ENCODE measurements at regions not wholly inside any gene's neighbourhood (a gene's known extent, or its start where the extent isn't known, plus 50 kb on each side); places are given as distances from the start of the nearest gene placed in this dataset.

DNA sequence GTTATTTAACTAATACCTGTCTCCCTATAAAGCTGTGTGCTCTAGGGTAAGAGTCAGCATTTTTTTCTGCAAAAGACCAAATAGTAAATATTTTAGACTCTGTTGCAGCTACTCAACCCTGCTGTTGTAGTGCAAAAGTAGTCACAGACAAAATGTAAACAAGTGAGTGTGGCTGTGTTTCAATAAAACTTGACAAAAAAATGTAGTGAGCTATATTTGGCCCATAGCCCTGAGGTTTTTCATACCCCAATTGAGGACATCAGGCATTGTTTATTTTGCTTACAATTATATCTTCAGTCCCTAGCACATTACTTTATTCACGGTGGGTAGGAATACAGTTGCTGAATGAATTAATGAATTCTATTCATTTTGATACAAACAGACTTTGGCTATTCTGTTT lies 58.7 kb upstream of the TBC1D5 start:
- no peak for DNase-seq
- no peak overlapping the region for H3K4me3 Mint-ChIP-seq
- CTCF ChIA-PET: interaction anchor here (1.1 kb wide), 1 partner anchor 40 kb away, joined by 3 read pairs; no protein-coding TSS in a partner anchor
- no peaks in the 10 kb centered on the region for H3K36me3 Mint-ChIP-seq (ENCODE audit: low read depth)
- H3K27me3 Mint-ChIP-seq: peaks cover 2% of the 10 kb centered on the region
- H3K9me3 Mint-ChIP-seq: no peaks in the 10 kb centered on the region
- POLR2A ChIA-PET: no interaction called here
- H3K27ac Mint-ChIP-seq: no peak overlapping the region
- H3K4me1 Mint-ChIP-seq: peaks cover 3% of the 10 kb centered on the region

DNA sequence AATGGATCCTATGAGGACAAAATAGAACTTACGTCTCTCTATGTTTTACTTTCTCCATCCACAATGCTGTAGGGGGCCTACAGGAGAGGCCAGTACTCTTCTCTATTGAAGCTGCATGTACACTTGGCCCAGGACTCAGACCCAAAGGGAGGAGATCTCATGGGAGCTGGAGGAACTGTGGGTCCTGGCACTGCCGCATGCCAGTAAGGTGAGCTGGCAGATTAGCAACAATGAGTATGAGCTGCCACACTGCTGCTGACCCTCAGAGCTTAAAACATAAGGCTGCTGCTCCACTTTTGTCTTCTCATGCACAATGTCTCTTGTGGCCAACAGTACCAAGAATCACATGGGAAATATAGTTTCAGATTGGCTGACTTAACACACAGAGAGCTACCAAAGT lies 57.8 kb upstream of the TBC1D5 start:
- Mint-ChIP-seq H3K36me3 (ENCODE audit: low read depth) (no peaks in the 10 kb centered on the region), H3K4me3 (no peak overlapping the region)
- POLR2A ChIA-PET: no interaction called here

DNA sequence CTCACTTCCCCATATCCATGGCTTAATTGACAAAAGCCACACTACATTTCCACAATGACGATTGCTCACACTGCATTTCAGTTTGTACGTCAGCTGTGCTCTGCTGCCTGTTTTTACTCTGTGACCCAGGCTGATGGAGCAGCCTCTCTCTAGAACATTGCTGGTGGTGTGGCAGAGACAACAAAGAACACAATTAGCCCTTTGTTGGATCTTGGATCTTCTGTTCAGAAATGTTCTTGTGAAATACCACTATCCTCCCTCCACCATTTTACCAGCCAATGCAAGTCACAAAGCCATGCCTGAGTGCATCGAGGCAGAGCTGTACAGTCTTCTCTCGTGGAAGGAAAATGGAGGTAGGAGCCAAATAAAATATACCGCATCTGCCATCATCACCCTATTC lies 56.9 kb upstream of the TBC1D5 start:
- DNase-seq: no peak
- Mint-ChIP-seq H3K4me3 (no peak overlapping the region), H3K4me1 (no peaks in the 10 kb centered on the region), H3K27me3 (peaks cover 2% of the 10 kb centered on the region), H3K27ac (no peak overlapping the region), H3K36me3 (ENCODE audit: low read depth) (no peaks in the 10 kb centered on the region), H3K9me3 (no peaks in the 10 kb centered on the region)
- CTCF ChIA-PET: no interaction called here
- POLR2A ChIA-PET: no interaction called here

More for the DNA sequence above, 57.8 kb upstream of the TBC1D5 start:
- DNase-seq: no peak
- Mint-ChIP-seq H3K9me3 (no peaks in the 10 kb centered on the region), H3K4me1 (no peaks in the 10 kb centered on the region), H3K27me3 (peaks cover 2% of the 10 kb centered on the region), H3K27ac (no peak overlapping the region)
- CTCF ChIA-PET: interaction anchor here (1.1 kb wide), 1 partner anchor 41 kb away, joined by 3 read pairs; no protein-coding TSS in a partner anchor

DNA sequence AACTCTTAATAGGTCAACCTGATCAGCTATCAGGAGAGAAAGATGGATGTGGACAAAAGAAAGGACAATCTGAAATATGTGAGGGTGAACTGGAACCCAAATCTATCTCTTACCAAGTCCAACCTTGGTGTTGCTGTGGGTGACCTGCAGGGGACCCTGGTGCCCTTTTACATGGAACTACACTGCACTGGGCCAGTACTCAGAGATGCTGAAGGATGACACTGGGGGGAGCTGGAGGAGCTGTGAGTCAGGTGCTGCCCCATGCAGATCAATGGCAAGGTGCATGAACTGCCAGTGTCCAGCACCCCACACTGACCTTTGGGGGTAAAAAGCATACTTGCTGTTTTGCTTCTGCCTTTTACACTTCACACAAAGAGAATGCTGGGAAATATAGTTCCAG lies 55.6 kb upstream of the TBC1D5 start:
- Mint-ChIP-seq H3K27ac (no peak overlapping the region), H3K9me3 (no peaks in the 10 kb centered on the region), H3K27me3 (peaks cover 2% of the 10 kb centered on the region), H3K4me3 (no peak overlapping the region), H3K4me1 (no peaks in the 10 kb centered on the region), H3K36me3 (ENCODE audit: low read depth) (peaks cover 3% of the 10 kb centered on the region)
- POLR2A ChIA-PET: no interaction called here
- CTCF ChIA-PET: no interaction called here
- no peak for DNase-seq

GRCh38 chr3:17795711-17796110 lies 53.3 kb upstream of the TBC1D5 start:
- Mint-ChIP-seq H3K4me1 (no peaks in the 10 kb centered on the region), H3K36me3 (ENCODE audit: low read depth) (peaks cover 7% of the 10 kb centered on the region), H3K4me3 (no peak overlapping the region), H3K27ac (no peak overlapping the region), H3K9me3 (peaks cover 6% of the 10 kb centered on the region), H3K27me3 (peaks cover 4% of the 10 kb centered on the region)
- CTCF ChIA-PET: no interaction called here
- POLR2A ChIA-PET: no interaction called here
- no peak for DNase-seq

DNA sequence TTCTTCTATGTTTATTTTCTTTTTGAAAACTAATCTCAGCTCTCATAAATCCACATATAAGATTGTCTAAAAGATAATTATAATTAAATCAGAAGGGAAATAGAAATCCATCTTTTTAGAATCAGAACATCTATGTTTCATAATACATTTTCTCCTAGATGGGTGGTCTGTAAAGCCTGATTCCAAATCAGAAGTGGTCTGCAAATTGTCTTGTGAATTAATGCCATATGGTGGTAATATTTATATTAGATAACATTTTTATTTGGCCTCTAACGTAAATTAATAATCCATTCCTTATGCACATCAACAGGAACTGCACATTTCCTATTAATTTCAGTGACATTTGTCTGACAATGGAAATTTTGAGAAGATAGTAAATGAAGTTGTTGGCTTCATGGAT lies 52.8 kb upstream of the TBC1D5 start:
- peaks cover 4% of the 10 kb centered on the region for H3K27me3 Mint-ChIP-seq
- POLR2A ChIA-PET: no interaction called here
- peaks cover 7% of the 10 kb centered on the region for H3K36me3 Mint-ChIP-seq (ENCODE audit: low read depth)
- no peak overlapping the region for H3K4me3 Mint-ChIP-seq
- CTCF ChIA-PET: no interaction called here
- DNase-seq: no peak
- no peaks in the 10 kb centered on the region for H3K4me1 Mint-ChIP-seq
- H3K9me3 Mint-ChIP-seq: peaks cover 7% of the 10 kb centered on the region
- no peak overlapping the region for H3K27ac Mint-ChIP-seq

GRCh38 chr3:17793542-17794195 lies 51.2 kb upstream of the TBC1D5 start:
- no peak for DNase-seq
- Mint-ChIP-seq H3K9me3 (peaks cover 8% of the 10 kb centered on the region), H3K4me3 (no peak overlapping the region), H3K4me1 (no peaks in the 10 kb centered on the region), H3K27ac (no peak overlapping the region), H3K36me3 (ENCODE audit: low read depth) (peaks cover 7% of the 10 kb centered on the region), H3K27me3 (peaks cover 4% of the 10 kb centered on the region)
- ChIA-PET CTCF (no interaction called here), POLR2A (no interaction called here)

Data from activated CD4-positive, alpha-beta memory T cell treated with anti-CD3 and anti-CD28 coated beads, Interleukin-2, amount 10 ng/mL, durations not matched to agents 7 days and 5 days (primary cell).